AG04450 (cell line): ENCODE measurements at regions not wholly inside any gene's neighbourhood (a gene's known extent, or its start where the extent isn't known, plus 50 kb on each side); places are given as distances from the start of the nearest gene placed in this dataset.

ENCODE experiments used
- CTCF ChIA-PET: fragments of 300-600, 350-600 bp; formaldehyde crosslinking; extraction: SDS; loops from one replicate; lab custom pipeline; 2022; ENCODE audit warnings: antibody characterized with exemption, inconsistent platforms; lab: Charles Lee
- POLR2A ChIA-PET: fragments of 350-600 bp; formaldehyde crosslinking; extraction: SDS; loops from one replicate; lab custom pipeline; 2021; ENCODE audit warnings: antibody characterized with exemption, inconsistent platforms; lab: Yijun Ruan, JAX
- DNase-seq: peaks from one replicate; pipeline ENCODE4 v3.0.0-alpha.2; 2011; ENCODE audit warnings: low read depth, low spot score
- H3K27ac ChIP-seq: one replicate; pipeline ENCODE4 v1.5.1; 2012; ENCODE audit warnings: low read depth, low read length, control low read depth
- H3K27me3 ChIP-seq: one replicate; pipeline ENCODE4 v1.6.0; 2012; ENCODE audit warnings: low read length; ENCODE audit not compliant: control insufficient read depth, insufficient read depth
- H3K4me3 ChIP-seq: 2 replicates; pipeline ENCODE4 v1.5.1; 2011; ENCODE audit warnings: mild to moderate bottlenecking, low read depth, low read length, control low read depth
- H3K9me3 ChIP-seq: 2 replicates; pipeline ENCODE4 v1.5.1; 2012; ENCODE audit warnings: low read length; ENCODE audit not compliant: control insufficient read depth, insufficient read depth
- TF ChIP-seq, protein P1 (sequence below): IDR thresholded peaks from 2 replicates; pipeline ENCODE4 v1.5.1; 2011; ENCODE audit warnings: low read depth, low read length, control low read depth, inconsistent platforms

DNA sequence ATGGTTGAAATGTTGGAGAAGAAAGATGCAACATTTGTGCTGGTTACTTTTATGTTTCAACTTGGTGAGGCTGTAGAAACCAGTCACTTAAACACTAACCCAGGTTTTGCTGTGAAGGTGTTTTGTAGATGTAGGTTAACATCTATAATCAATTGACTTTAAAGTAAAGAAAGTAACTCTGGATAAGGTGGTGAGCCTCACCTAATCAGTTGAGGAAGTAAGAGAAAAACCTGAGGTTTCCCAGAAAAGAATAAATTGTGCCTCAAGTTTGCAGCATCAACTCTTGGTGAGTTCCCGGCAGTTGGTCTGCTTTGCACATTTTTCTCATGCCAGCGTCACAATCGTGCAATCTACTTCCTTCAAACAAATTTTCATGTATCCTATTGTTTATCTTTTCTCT, 673.4 kb downstream of the QKI start:
- no peak overlapping the region for H3K4me3 ChIP-seq
- DNase-seq: no peak
- TF ChIP-seq, protein P1, sequence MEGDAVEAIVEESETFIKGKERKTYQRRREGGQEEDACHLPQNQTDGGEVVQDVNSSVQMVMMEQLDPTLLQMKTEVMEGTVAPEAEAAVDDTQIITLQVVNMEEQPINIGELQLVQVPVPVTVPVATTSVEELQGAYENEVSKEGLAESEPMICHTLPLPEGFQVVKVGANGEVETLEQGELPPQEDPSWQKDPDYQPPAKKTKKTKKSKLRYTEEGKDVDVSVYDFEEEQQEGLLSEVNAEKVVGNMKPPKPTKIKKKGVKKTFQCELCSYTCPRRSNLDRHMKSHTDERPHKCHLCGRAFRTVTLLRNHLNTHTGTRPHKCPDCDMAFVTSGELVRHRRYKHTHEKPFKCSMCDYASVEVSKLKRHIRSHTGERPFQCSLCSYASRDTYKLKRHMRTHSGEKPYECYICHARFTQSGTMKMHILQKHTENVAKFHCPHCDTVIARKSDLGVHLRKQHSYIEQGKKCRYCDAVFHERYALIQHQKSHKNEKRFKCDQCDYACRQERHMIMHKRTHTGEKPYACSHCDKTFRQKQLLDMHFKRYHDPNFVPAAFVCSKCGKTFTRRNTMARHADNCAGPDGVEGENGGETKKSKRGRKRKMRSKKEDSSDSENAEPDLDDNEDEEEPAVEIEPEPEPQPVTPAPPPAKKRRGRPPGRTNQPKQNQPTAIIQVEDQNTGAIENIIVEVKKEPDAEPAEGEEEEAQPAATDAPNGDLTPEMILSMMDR: no peak
- no peak overlapping the region for H3K27ac ChIP-seq
- POLR2A ChIA-PET: no interaction called here
- CTCF ChIA-PET: no interaction called here
- peaks cover 44% of the 10 kb centered on the region for H3K9me3 ChIP-seq
- no peaks in the 10 kb centered on the region for H3K27me3 ChIP-seq

- no peak overlapping the region for H3K27ac ChIP-seq
- CTCF ChIA-PET: no interaction called here
- no peak for DNase-seq
- no peak overlapping the region for H3K4me3 ChIP-seq
- TF ChIP-seq, protein P1: no peak
- POLR2A ChIA-PET: no interaction called here
- H3K27me3 ChIP-seq: no peaks in the 10 kb centered on the region
- H3K9me3 ChIP-seq: peaks cover 45% of the 10 kb centered on the region
These were observed 672.7 kb downstream of the QKI start for GRCh38 chr6:164087211-164087610.

DNA sequence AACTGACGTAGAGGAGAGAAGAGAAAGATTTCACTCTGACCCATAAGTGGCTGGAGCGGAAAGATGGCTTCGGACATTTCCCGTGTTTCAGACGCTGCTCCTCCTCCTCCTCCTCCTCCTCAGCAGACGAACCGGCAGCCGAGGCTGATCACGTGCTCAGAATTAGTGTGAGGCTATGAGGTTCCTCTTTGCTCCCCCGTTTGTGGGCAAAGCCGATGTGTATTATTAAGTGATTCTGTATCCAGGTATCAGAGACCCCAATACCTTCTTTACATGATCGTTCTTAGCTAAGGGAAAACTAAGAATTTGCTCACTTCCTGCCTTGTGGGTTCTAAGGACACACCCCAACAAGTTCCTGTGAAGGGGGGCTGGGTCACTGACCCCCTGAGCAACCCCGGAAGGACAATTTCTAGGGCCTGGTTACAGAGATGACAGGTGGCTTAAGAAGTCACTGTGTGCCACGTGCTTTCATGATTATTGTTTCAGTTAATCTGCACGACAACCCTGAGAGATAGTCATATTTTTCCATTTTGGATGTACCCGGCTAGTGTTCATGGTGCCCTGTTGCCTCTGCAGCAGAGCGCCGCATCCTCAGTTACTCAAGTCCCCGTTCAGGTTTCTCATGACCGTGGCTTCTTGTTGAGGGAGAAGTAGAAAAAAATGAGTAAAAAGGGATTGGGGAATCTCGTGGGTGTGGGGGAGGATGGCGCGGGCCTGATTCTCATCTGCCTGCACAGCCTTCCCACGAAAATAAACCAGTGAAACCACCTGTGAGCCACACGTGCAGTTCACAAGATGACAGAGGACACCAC, 671.8 kb downstream of the QKI start:
- no peak for DNase-seq
- H3K27me3 ChIP-seq: no peaks in the 10 kb centered on the region
- ChIA-PET CTCF (no interaction called here), POLR2A (no interaction called here)
- H3K9me3 ChIP-seq: peaks cover 53% of the 10 kb centered on the region
- TF ChIP-seq, protein P1: no peak
- H3K4me3 ChIP-seq: no peak overlapping the region
- H3K27ac ChIP-seq: no peak overlapping the region

GRCh38 chr6:164085091-164086075, 670.9 kb downstream of the QKI start:
- no peak overlapping the region for H3K27ac ChIP-seq
- DNase-seq: no peak
- H3K9me3 ChIP-seq: peaks cover 58% of the 10 kb centered on the region
- H3K27me3 ChIP-seq: no peaks in the 10 kb centered on the region
- ChIA-PET CTCF (no interaction called here), POLR2A (no interaction called here)
- H3K4me3 ChIP-seq: no peak overlapping the region
- TF ChIP-seq, protein P1: no peak

DNA sequence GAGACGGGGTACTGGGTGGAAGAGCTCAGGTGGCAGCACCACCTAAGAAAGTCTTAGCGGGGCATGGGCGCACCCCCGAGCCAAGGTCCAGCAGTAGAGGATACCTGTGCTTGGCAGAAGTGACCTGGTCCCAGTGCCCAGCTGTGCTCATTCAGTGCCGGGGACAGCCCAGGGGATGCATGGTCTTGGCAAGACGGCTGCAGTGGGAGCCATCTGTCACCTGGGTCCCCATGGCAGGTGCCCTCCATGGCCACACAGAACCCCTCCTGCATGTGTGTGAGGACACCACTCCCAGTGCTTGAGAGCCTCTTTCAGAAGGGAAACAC, 664.7 kb downstream of the QKI start:
- CTCF ChIA-PET: no interaction called here
- Histone ChIP-seq H3K27me3 (no peaks in the 10 kb centered on the region), H3K4me3 (no peak overlapping the region), H3K27ac (no peak overlapping the region), H3K9me3 (peaks cover 50% of the 10 kb centered on the region)
- no peak for DNase-seq
- TF ChIP-seq, protein P1: no peak
- POLR2A ChIA-PET: no interaction called here
